CD4-positive, alpha-beta T cell treated with Interleukin-15 for 1 hour (primary cell): ENCODE measurements at regions not wholly inside any gene's neighbourhood (a gene's known extent, or its start where the extent isn't known, plus 50 kb on each side); places are given as distances from the start of the nearest gene placed in this dataset.

Source experiments
- DNase-seq: peaks from one replicate; pipeline ENCODE4 v3.0.0-alpha.2; 2020

- no peak for DNase-seq
These were observed 355.8 kb upstream of the NR5A2 start for GRCh38 chr1:199671684-199672083.

GRCh38 chr1:199675937-199676336, 351.6 kb upstream of the NR5A2 start:
- no peak for DNase-seq

GRCh38 chr1:199678771-199679170, 348.7 kb upstream of the NR5A2 start:
- DNase-seq = no peak

GRCh38 chr1:199682081-199682480, 345.4 kb upstream of the NR5A2 start:
- DNase-seq = no peak

GRCh38 chr1:199684686-199685273, 342.7 kb upstream of the NR5A2 start:
- DNase-seq = no peak

- DNase-seq = no peak
These were observed 342.1 kb upstream of the NR5A2 start for GRCh38 chr1:199685369-199685768.

- no peak for DNase-seq
These were observed 340.2 kb upstream of the NR5A2 start for GRCh38 chr1:199687321-199687720.

GRCh38 chr1:199688133-199688676, 339.3 kb upstream of the NR5A2 start:
- DNase-seq = no peak

GRCh38 chr1:199688774-199689173, 338.7 kb upstream of the NR5A2 start:
- no peak for DNase-seq

GRCh38 chr1:199690496-199690895, 337.0 kb upstream of the NR5A2 start:
- DNase-seq = no peak

- no peak for DNase-seq
These were observed 336.0 kb upstream of the NR5A2 start for GRCh38 chr1:199691540-199691939.

GRCh38 chr1:199693724-199694123, 333.8 kb upstream of the NR5A2 start:
- DNase-seq = no peak

- DNase-seq = no peak
These were observed 331.3 kb upstream of the NR5A2 start for GRCh38 chr1:199696225-199696624.

GRCh38 chr1:199698222-199698621, 329.3 kb upstream of the NR5A2 start:
- no peak for DNase-seq

GRCh38 chr1:199700551-199700950, 327.0 kb upstream of the NR5A2 start:
- no peak for DNase-seq

GRCh38 chr1:199701726-199702125, 325.8 kb upstream of the NR5A2 start:
- no peak for DNase-seq

- no peak for DNase-seq
These were observed 323.3 kb upstream of the NR5A2 start for GRCh38 chr1:199704231-199704630.

GRCh38 chr1:199705825-199706224, 321.7 kb upstream of the NR5A2 start:
- no peak for DNase-seq

- no peak for DNase-seq
These were observed 320.5 kb upstream of the NR5A2 start for GRCh38 chr1:199706826-199707606.

- no peak for DNase-seq
These were observed 316.5 kb upstream of the NR5A2 start for GRCh38 chr1:199710974-199711373.

GRCh38 chr1:199716729-199717128, 310.8 kb upstream of the NR5A2 start:
- no peak for DNase-seq

GRCh38 chr1:199719156-199719842, 308.2 kb upstream of the NR5A2 start:
- no peak for DNase-seq

GRCh38 chr1:199720496-199720895, 307.0 kb upstream of the NR5A2 start:
- no peak for DNase-seq

GRCh38 chr1:199721001-199721400, 306.5 kb upstream of the NR5A2 start:
- no peak for DNase-seq
